ENCODE measurements at regions not wholly inside any gene's neighbourhood (a gene's known extent, or its start where the extent isn't known, plus 50 kb on each side); places are given as distances from the start of the nearest gene placed in this dataset.

DNA sequence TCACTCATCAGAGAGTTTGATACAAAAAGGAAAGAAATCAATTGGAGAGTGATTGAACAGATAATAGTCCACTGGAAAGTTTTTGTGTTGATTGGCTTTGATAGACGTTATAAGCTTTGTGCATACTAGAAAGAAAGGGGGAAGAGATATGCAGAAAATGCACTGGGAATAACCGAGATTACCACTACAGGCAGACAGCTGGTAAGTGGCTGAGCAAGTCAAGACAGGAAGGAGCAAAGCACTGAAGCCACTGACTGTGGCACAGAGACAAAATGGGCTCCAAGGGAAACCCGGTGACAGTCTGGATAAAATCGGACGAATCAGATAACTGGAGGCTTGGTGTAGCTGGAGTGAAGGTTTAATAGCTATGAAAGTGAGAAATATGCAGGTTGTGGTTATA, 209.0 kb downstream of the SIM1 start:
- Histone ChIP-seq H3K4me1 (ENCODE audit: insufficient read depth, low read length) (no peaks in the 10 kb centered on the region), H3K9me3 (ENCODE audit: low read depth, low read length) (no peaks in the 10 kb centered on the region), H3K27me3 (ENCODE audit: insufficient read depth, low read length) (no peaks in the 10 kb centered on the region), H3K4me3 (ENCODE audit: low read length) (no peak overlapping the region)

DNA sequence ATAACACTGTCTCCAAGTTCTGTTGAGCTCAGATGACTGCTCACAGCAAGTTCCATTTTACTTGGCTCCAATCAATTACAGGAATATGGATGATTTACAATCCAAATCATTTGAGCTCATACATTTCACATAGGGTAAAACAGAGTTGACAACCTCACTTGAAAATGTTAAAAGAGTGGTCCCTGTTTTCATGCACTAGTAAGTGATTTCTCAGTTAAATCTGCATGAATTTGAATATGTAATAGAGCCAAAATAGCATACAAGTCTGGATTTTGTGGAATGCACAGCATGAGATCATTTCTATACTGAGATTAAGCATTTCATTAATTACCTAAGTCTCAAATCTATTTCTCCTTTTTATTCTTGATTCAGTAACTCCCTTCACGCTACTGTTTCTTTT, 217.6 kb downstream of the SIM1 start:
- Histone ChIP-seq H3K9me3 (ENCODE audit: low read depth, low read length) (no peaks in the 10 kb centered on the region), H3K4me3 (ENCODE audit: low read length) (no peak overlapping the region), H3K27me3 (ENCODE audit: insufficient read depth, low read length) (no peaks in the 10 kb centered on the region), H3K4me1 (ENCODE audit: insufficient read depth, low read length) (no peaks in the 10 kb centered on the region)

DNA sequence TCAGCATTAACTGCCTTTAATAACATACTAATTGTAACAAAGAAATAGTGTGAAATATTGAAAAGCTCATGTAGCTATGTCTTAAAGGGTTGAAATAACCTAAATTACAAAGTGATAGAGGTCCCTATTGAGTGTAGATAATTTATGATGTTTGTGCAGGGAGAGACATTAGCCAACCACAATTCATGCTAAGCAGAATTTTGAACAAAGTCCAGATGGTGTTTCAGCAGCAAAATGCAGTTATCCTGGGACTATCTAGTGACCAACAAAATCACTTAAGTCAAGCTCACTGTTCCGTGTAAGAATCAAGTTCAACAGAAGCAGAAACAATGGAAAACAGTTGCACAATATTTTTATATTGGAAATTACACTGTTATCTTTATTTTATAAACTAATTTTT, 218.5 kb downstream of the SIM1 start:
- H3K9me3 ChIP-seq (ENCODE audit: low read depth, low read length), result no peaks in the 10 kb centered on the region

DNA sequence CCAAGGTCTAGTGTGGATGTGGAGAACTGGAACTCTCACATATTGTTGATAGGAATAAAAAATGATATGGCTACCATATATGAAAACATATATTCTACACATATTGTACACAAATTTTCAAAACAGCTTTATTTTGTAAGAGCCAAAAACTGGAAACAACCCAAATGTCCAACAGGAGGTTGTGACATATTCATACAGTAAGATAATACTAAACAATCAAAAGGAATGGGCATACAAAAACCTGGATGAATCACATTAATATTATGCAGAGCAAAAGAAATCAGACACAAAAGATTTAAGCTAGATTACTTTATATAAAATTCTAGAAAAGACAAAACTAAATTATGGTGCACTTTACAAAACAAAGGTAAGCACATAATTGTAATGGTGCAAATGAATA, 223.9 kb downstream of the SIM1 start:
- no peaks in the 10 kb centered on the region for H3K9me3 ChIP-seq (ENCODE audit: low read depth, low read length)
- H3K27me3 ChIP-seq (ENCODE audit: insufficient read depth, low read length), result no peaks in the 10 kb centered on the region
- H3K4me3 ChIP-seq (ENCODE audit: low read length), result no peak overlapping the region
- no peaks in the 10 kb centered on the region for H3K4me1 ChIP-seq (ENCODE audit: insufficient read depth, low read length)

More for the DNA sequence above, 218.5 kb downstream of the SIM1 start:
- H3K27me3 ChIP-seq (ENCODE audit: insufficient read depth, low read length), result no peaks in the 10 kb centered on the region
- H3K4me3 ChIP-seq (ENCODE audit: low read length), result no peak overlapping the region
- H3K4me1 ChIP-seq (ENCODE audit: insufficient read depth, low read length), result no peaks in the 10 kb centered on the region

DNA sequence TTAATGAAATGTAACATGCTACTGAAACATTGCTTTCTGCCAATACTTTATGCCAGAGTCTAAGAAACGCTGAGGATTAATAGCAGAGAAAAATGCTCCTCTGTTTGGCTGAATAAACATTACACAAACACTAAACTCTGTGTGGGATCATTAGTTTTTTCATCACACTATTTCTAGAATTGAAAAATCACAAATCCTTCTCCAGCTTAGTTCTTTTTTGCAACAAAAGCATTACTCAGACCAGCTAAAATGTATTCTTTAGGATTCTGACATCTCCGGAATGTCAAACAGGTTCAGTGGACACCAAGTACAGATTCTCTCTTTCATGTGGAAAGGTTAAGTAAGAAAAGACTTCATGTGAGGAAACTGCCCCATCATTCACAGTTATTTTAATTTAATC, 226.9 kb downstream of the SIM1 start:
- Histone ChIP-seq H3K4me3 (ENCODE audit: low read length) (no peak overlapping the region), H3K4me1 (ENCODE audit: insufficient read depth, low read length) (no peaks in the 10 kb centered on the region), H3K9me3 (ENCODE audit: low read depth, low read length) (no peaks in the 10 kb centered on the region), H3K27me3 (ENCODE audit: insufficient read depth, low read length) (no peaks in the 10 kb centered on the region)

DNA sequence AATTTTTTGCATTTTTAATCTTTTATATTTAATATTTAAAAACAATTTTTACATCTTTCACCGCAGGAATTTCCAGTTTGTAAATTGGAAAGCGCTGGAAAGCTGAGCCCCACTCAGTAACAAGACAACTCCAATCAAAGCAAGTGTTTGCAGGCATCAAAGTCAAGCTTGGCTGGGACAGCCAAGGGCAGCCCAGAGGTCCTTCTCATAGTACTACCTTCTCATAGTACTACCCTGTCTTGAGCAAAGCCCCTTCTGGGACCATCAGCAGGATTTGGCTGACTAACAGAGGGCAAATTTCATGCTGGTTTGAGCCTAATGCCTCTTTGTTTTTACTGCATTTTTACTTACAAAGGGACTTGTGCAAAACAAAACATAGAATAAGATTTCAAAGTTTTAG, 228.3 kb downstream of the SIM1 start:
- Histone ChIP-seq H3K9me3 (ENCODE audit: low read depth, low read length) (no peaks in the 10 kb centered on the region), H3K4me3 (ENCODE audit: low read length) (no peak overlapping the region), H3K27me3 (ENCODE audit: insufficient read depth, low read length) (no peaks in the 10 kb centered on the region), H3K4me1 (ENCODE audit: insufficient read depth, low read length) (no peaks in the 10 kb centered on the region)

DNA sequence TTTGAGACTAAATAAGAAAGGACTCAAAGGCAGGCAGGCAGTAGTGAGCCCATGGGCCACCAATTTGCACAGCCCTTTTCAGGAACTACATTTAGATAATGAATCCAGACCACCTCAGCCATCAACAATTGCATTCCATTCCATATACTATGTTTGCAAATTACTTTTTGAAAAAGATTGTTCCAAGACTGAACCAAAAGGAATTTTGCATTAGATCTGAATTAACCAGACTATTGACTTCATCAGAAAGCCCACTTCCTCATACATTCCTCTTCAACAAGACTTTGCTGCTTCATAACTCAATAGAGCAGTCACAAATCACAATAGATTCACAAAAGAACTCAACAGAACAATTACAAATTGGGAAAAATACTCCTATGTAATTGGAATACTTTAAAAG, 229.1 kb downstream of the SIM1 start:
- Histone ChIP-seq H3K4me3 (ENCODE audit: low read length) (no peak overlapping the region), H3K4me1 (ENCODE audit: insufficient read depth, low read length) (no peaks in the 10 kb centered on the region), H3K9me3 (ENCODE audit: low read depth, low read length) (no peaks in the 10 kb centered on the region), H3K27me3 (ENCODE audit: insufficient read depth, low read length) (peaks cover 2% of the 10 kb centered on the region)

DNA sequence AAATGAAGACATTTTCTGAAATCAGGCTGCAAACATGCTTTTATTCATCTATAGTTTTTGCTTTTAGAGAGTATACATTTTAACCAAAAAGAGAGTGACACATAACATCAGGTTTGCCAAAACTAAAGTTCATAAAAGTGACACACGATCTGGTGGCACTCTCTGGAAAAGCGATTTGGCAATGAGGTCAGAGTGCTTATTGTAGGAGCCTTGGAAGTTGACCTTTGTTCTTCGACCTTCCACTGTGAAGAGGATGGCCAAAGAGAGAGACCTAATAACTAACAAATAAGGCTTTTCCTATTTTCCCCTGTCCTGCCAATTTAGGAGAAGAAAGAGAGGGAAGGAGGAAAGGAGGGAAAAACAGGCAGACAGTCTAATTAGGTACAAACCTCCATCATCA, 230.1 kb downstream of the SIM1 start:
- no peaks in the 10 kb centered on the region for H3K4me1 ChIP-seq (ENCODE audit: insufficient read depth, low read length)
- peaks cover 2% of the 10 kb centered on the region for H3K27me3 ChIP-seq (ENCODE audit: insufficient read depth, low read length)
- no peaks in the 10 kb centered on the region for H3K9me3 ChIP-seq (ENCODE audit: low read depth, low read length)
- no peak overlapping the region for H3K4me3 ChIP-seq (ENCODE audit: low read length)

DNA sequence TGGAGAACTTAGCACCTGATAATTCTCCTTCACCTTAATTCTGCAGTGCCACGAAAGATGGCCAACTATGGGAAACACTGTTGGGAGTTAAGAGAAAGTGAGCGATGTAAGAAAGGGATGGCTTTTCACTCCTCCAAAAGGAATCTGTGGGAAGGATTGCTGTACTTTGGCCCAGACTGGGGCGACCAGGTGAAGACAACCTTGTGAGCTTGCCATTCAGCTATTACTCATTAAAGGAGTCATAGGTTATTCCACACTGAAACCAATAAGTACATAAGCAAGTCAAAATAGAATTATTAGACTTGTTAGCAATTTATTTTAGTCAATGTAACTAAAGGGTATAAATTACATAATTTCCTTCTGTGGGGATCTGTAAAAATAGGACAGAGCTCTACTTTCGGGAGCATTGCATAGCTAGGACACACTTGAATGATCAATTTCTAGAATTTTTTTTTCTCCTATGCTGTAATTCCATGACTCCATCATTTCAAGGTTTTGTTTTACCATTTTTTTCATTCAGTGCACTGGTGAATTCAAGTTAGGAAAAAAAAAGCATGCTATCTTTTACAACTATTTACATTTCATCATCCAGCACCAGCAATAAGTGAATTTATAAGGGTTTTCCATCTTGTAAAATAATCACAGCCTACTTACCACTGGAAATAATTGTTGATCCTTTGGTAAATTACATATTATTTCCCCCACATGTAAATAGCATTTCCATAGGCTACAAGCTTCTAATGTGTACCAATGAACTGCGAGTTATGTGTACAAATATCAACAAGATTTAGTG, 231.7 kb downstream of the SIM1 start:
- H3K27me3 ChIP-seq (ENCODE audit: insufficient read depth, low read length), result peaks cover 9% of the 10 kb centered on the region
- no peaks in the 10 kb centered on the region for H3K9me3 ChIP-seq (ENCODE audit: low read depth, low read length)
- H3K4me3 ChIP-seq (ENCODE audit: low read length), result no peak overlapping the region
- no peaks in the 10 kb centered on the region for H3K4me1 ChIP-seq (ENCODE audit: insufficient read depth, low read length)

DNA sequence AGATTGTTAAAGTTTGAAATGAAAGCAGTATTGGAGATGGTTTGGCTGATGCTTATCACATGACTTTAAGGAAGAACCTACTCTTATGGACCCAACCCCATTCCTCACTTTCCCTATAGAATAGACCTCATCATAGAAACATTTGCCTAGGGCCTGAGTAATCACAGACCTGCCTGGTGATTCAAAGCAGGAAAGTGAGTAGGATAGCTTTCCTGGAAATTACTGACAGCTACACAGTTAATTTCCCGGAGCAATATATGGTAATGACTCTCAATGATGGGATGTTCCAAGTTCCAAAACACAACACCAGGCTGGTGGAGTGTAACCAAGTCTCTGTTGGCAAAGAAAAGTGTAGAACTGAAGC, 233.8 kb downstream of the SIM1 start:
- no peaks in the 10 kb centered on the region for H3K9me3 ChIP-seq (ENCODE audit: low read depth, low read length)
- H3K4me3 ChIP-seq (ENCODE audit: low read length), result no peak overlapping the region
- H3K4me1 ChIP-seq (ENCODE audit: insufficient read depth, low read length), result no peaks in the 10 kb centered on the region

DNA sequence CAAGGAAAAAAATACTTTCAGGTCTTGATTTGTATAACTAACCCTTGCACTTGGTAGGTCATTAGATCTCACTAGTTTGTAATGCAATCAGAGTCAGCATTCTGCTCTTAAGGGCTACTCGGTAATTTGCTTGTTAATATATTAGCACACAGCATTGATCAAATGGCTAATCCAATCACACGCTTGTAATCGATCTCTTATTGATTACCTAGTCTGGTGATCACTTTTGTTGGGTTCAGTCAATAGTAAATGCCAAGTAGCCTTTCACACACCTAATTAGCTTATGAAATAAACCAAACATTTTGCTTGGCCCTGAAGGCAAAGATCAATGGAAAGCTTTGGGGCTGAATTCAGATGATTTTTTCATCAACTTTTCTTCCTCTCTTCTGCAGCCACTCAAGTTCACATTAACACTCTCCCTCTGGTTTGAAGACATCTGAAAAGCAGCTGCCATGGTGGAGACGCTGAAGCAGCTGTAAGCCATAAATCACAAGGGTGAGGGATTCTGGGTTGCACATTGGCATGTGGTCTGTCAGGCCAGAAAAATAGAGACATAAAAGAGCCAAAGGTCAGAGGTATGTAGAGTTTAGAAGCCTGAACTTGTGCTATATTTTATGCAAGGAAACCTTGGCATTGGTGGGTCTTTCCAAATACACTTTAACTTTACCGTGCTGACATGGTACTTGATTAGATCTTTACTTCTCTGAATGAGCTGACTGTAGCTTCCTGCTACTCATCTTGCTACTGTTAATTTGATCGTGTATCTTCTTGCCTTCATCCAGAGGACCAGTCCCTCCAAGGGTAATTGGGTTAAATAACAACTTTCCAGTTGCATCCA, 234.4 kb downstream of the SIM1 start:
- no peaks in the 10 kb centered on the region for H3K4me1 ChIP-seq (ENCODE audit: insufficient read depth, low read length)

More for the DNA sequence above, 233.8 kb downstream of the SIM1 start:
- H3K27me3 ChIP-seq (ENCODE audit: insufficient read depth, low read length), result peaks cover 10% of the 10 kb centered on the region

DNA sequence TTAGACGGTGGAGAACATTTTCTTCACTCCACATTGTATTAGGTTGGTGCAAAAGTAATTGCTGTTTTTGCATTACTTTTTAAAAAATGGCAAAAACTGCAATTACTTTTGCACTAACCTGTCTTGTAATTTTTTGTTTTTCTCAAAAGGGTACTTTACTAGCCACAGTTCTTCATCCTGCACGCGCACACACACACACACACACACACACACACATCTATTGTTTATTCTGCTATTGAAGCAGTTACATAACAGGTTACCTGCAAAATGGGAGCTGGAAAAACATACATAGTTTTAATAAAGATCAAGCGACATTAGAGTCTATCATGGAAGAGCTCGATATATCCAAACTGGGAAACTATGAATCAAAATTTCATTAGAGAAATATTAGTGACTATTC, 235.2 kb downstream of the SIM1 start:
- Histone ChIP-seq H3K27me3 (ENCODE audit: insufficient read depth, low read length) (peaks cover 11% of the 10 kb centered on the region), H3K9me3 (ENCODE audit: low read depth, low read length) (no peaks in the 10 kb centered on the region), H3K4me3 (ENCODE audit: low read length) (no peak overlapping the region), H3K4me1 (ENCODE audit: insufficient read depth, low read length) (no peaks in the 10 kb centered on the region)

More for the DNA sequence above, 234.4 kb downstream of the SIM1 start:
- Histone ChIP-seq H3K9me3 (ENCODE audit: low read depth, low read length) (no peaks in the 10 kb centered on the region), H3K4me3 (ENCODE audit: low read length) (no peak overlapping the region), H3K27me3 (ENCODE audit: insufficient read depth, low read length) (peaks cover 11% of the 10 kb centered on the region)

DNA sequence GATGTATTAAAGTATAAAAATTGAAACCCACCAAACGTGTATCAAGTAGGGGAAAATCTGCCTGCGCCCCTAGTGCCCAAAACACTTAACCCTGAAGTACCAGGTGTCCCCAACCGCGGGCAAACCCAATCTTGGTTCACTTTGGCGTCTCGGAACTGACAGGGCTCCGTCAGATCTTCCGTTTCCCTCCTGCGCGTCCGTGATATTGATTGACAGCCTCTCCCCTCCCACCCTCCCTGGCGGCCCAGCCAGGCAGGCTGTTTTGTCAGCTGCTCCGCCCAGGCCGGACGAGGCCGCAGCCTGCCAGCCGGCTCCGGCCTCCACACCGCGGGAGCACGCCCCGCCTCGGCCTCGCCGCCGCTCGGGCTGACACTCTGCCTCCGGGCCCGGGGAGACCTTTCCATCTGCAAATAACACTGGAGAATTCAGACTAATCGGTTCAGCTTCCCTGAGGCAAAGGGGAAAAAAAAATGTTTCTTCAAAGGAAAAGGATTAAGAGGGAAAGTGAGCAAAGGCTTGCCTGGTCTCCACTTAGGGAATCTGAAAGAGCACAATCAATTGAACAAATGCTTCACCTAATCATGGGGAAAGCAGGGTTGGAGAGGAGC, 234.9 kb upstream of the MCHR2 start:
- peaks cover 11% of the 10 kb centered on the region for H3K27me3 ChIP-seq (ENCODE audit: insufficient read depth, low read length)
- H3K4me1 ChIP-seq (ENCODE audit: insufficient read depth, low read length), result no peaks in the 10 kb centered on the region
- peak overlapping the region; percentile 21 for H3K4me3 ChIP-seq (ENCODE audit: low read length)
- no peaks in the 10 kb centered on the region for H3K9me3 ChIP-seq (ENCODE audit: low read depth, low read length)

DNA sequence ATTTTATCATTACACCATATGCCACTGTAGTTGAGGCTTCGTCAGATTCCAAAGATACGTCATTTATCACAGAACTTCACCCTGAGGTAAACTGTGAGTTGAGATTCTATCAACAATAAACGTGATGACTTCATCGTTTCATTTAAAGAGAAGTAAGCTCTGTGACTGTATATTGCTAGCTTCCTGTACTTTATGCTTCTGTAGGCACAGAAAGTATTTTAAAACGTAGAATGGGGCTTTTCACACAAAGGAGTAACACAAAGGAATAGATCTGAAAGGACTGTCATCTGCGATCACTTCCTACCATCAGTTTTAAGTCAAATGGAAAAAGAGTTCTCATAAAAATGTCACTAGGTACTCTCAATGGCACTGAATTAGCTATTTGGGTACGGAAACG, 234.4 kb upstream of the MCHR2 start:
- H3K4me1 ChIP-seq (ENCODE audit: insufficient read depth, low read length), result no peaks in the 10 kb centered on the region
- no peaks in the 10 kb centered on the region for H3K9me3 ChIP-seq (ENCODE audit: low read depth, low read length)
- peaks cover 11% of the 10 kb centered on the region for H3K27me3 ChIP-seq (ENCODE audit: insufficient read depth, low read length)
- peak overlapping the region; percentile 21 for H3K4me3 ChIP-seq (ENCODE audit: low read length)

DNA sequence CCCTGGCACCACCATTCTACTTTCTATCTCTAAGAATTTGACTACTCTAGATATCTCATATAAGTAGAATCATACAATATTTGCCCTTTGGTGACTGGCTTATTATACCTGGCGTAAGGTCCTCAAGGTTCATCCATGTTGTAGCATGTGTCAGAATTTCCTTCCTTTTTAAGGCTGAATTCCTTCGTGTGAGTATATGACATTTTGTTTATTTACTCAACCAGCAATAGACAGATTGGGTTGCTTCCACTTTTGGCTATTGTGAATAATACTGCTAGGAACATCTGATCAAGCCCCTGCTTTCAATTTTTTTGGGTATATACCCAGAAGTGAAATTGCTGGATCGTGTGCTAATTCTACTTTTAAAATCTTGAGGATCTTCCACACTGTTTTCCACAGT, 232.8 kb upstream of the MCHR2 start:
- no peak overlapping the region for H3K4me3 ChIP-seq (ENCODE audit: low read length)
- peaks cover 11% of the 10 kb centered on the region for H3K27me3 ChIP-seq (ENCODE audit: insufficient read depth, low read length)
- no peaks in the 10 kb centered on the region for H3K9me3 ChIP-seq (ENCODE audit: low read depth, low read length)
- no peaks in the 10 kb centered on the region for H3K4me1 ChIP-seq (ENCODE audit: insufficient read depth, low read length)
